ENCODE measurements at regions not wholly inside any gene's neighbourhood (a gene's known extent, or its start where the extent isn't known, plus 50 kb on each side); places are given as distances from the start of the nearest gene placed in this dataset.
"Not testable (repeated sequence)": the region's sequence is repeated elsewhere in the genome, so short reads cannot be mapped to it uniquely, and the experiment has no call there.

- not testable (repeated sequence) for DNase-seq (ENCODE audit: low spot score)
These were observed 188.7 kb upstream of the NDUFV2 start for GRCh38 chr18:8913606-8914403.

GRCh38 chr18:8914404-8915264 is 187.9 kb upstream of the NDUFV2 start:
- not testable (repeated sequence) for DNase-seq (ENCODE audit: low spot score)

GRCh38 chr18:8920856-8921787 is 181.4 kb upstream of the NDUFV2 start:
- not testable (repeated sequence) for DNase-seq (ENCODE audit: low spot score)

GRCh38 chr18:8926464-8926863 is 176.0 kb upstream of the NDUFV2 start:
- no peak for DNase-seq (ENCODE audit: low spot score)

GRCh38 chr18:8928044-8928443 is 174.5 kb upstream of the NDUFV2 start:
- no peak for DNase-seq (ENCODE audit: low spot score)

- no peak for DNase-seq (ENCODE audit: low spot score)
These were observed 173.4 kb upstream of the NDUFV2 start for GRCh38 chr18:8928847-8929780.

- no peak for DNase-seq (ENCODE audit: low spot score)
These were observed 171.4 kb upstream of the NDUFV2 start for GRCh38 chr18:8930990-8931616.

- DNase-seq (ENCODE audit: low spot score): no peak
These were observed 169.6 kb upstream of the NDUFV2 start for GRCh38 chr18:8932866-8933265.

- DNase-seq (ENCODE audit: low spot score): no peak
These were observed 168.7 kb upstream of the NDUFV2 start for GRCh38 chr18:8933714-8934284.

- not testable (repeated sequence) for DNase-seq (ENCODE audit: low spot score)
These were observed 167.2 kb upstream of the NDUFV2 start for GRCh38 chr18:8935346-8935745.

- no peak for DNase-seq (ENCODE audit: low spot score)
These were observed 165.9 kb upstream of the NDUFV2 start for GRCh38 chr18:8936619-8937018.

- DNase-seq (ENCODE audit: low spot score): no peak
These were observed 165.1 kb upstream of the NDUFV2 start for GRCh38 chr18:8937160-8938094.

GRCh38 chr18:8938817-8939216 is 163.7 kb upstream of the NDUFV2 start:
- DNase-seq (ENCODE audit: low spot score): no peak

GRCh38 chr18:8942021-8942908 is 160.2 kb upstream of the NDUFV2 start:
- DNase-seq (ENCODE audit: low spot score): no peak

GRCh38 chr18:8942909-8943545 is 159.5 kb upstream of the NDUFV2 start:
- no peak for DNase-seq (ENCODE audit: low spot score)

- DNase-seq (ENCODE audit: low spot score): no peak
These were observed 158.3 kb upstream of the NDUFV2 start for GRCh38 chr18:8943900-8944870.

Data from mucosa of gallbladder (tissue), 1 donor.